ENCODE measurements at regions not wholly inside any gene's neighbourhood (a gene's known extent, or its start where the extent isn't known, plus 50 kb on each side); places are given as distances from the start of the nearest gene placed in this dataset.
A peak's percentile ranks its signal among the peaks of the same experiment; 100 is the strongest.
"Not testable (repeated sequence)": the region's sequence is repeated elsewhere in the genome, so short reads cannot be mapped to it uniquely, and the experiment has no call there.

DNA sequence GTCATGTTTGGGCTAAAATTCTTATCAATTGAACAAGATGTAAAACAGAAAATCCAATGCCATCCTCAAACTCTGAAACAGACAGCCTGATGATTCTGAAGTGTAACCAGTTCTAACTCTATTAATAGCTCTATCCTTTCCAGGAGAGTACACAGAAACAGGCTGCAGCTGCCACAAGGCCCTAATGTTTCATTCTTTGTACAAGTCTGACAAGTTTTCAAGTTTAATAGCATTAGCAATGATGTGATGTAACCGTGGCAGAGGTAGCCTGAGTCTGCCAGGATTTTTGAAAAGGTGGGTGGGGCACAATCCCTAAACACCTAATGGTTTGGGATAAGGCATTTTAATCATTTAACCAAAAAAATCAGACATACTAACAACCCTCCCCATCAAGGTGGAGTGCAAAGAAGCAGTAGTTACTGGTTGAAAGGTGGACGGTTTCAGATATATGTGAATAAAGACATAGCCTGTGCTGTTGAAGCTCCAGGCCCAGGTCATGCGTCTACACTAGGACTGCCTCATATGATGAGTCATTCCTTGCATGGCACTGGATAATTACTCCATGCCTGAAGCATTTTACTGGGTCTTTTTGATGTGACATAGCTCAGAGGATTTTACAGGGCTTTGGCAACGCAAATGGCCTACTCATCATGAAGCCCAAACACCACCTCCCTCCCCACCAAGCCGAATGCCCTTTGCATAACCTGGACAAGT is 145.1 kb upstream of the GRIP1 start:
- TF ChIP-seq, protein P1, sequence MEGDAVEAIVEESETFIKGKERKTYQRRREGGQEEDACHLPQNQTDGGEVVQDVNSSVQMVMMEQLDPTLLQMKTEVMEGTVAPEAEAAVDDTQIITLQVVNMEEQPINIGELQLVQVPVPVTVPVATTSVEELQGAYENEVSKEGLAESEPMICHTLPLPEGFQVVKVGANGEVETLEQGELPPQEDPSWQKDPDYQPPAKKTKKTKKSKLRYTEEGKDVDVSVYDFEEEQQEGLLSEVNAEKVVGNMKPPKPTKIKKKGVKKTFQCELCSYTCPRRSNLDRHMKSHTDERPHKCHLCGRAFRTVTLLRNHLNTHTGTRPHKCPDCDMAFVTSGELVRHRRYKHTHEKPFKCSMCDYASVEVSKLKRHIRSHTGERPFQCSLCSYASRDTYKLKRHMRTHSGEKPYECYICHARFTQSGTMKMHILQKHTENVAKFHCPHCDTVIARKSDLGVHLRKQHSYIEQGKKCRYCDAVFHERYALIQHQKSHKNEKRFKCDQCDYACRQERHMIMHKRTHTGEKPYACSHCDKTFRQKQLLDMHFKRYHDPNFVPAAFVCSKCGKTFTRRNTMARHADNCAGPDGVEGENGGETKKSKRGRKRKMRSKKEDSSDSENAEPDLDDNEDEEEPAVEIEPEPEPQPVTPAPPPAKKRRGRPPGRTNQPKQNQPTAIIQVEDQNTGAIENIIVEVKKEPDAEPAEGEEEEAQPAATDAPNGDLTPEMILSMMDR (IDR thresholded peaks at IDR 0.05; ENCODE audit: unreplicated experiment) = no peak
- peak overlapping the region; percentile 19 for H3K4me3 Mint-ChIP-seq (ENCODE audit: low read depth, unreplicated experiment)
- H3K9me3 Mint-ChIP-seq (ENCODE audit: low read depth, unreplicated experiment) = no peaks in the 10 kb centered on the region
- peak overlapping the region; percentile 65 for H3K27ac Mint-ChIP-seq (ENCODE audit: unreplicated experiment)
- no TSS peak for BruUV-seq (replicated peaks)
- intact Hi-C loops (cut with micrococcal nuclease; ENCODE audit: unreplicated experiment) = no loop called here
- CTCF ChIA-PET = interaction anchor here (0.6 to 1.2 kb wide), 6 partner anchors 24 to 948 kb away, joined by 3 read pairs; no protein-coding TSS in a partner anchor
- peaks cover 20% of the 10 kb centered on the region for H3K4me1 Mint-ChIP-seq (ENCODE audit: low read depth, unreplicated experiment)
- no peaks in the 10 kb centered on the region for H3K27me3 Mint-ChIP-seq (ENCODE audit: unreplicated experiment)
- peak; percentile 42 for DNase-seq
- H3K36me3 Mint-ChIP-seq (ENCODE audit: insufficient read depth, unreplicated experiment) = no peaks in the 10 kb centered on the region

DNA sequence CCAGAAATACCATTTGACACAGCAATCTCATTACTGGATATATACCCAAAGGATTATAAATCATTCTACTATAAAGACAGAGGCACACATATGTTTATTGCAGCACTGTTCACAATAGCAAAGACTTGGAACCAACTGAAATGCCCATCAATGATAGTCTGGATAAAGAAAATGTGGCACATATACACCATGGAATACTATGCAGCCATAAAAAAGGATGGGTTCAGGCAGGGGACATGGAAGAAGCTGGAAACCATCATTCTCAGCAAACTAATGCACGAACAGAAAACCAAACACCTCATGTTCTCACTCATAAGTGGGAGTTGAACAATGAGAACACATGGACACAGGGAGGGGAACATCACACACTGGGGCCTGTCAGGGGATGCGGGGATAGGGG is 147.0 kb upstream of the GRIP1 start:
- H3K27me3 Mint-ChIP-seq (ENCODE audit: unreplicated experiment); H3K27ac Mint-ChIP-seq (ENCODE audit: unreplicated experiment); intact Hi-C loops (cut with micrococcal nuclease; ENCODE audit: unreplicated experiment); BruUV-seq (replicated peaks); H3K9me3 Mint-ChIP-seq (ENCODE audit: low read depth, unreplicated experiment); CTCF ChIA-PET; H3K4me3 Mint-ChIP-seq (ENCODE audit: low read depth, unreplicated experiment); H3K36me3 Mint-ChIP-seq (ENCODE audit: insufficient read depth, unreplicated experiment); DNase-seq: not testable (repeated sequence)
- H3K4me1 Mint-ChIP-seq (ENCODE audit: low read depth, unreplicated experiment) = peaks cover 20% of the 10 kb centered on the region

DNA sequence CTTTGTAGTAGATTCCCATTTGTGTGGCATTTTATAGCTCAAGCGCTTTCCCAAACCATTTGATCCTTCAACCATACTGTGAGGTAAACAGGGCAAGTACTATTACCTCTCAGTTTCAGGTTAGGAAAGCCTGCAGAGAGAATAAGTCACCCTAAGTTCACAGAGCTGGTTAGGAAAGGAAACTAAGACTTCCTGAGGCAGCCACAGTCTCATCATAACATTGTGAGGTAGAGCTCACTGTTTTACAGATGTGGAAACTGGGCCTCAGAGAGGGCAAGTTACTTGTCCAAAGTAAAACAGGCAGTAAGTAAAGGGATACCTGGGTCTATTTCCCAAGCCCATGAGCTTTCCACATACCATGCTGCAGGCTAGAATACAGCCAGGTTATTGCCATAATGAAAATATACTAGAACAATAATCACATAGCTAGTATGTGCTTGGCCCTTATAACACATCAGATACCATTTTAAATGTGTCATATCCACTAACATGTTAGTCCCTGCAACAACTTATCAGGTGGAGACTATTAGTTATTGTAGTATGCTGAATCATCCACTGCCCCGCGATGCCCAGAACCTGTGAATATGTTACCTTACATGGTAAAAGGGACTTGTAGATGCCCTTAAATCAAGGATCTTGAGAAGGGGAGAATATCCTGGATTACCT is 150.9 kb upstream of the GRIP1 start:
- Mint-ChIP-seq H3K27ac (ENCODE audit: unreplicated experiment) (no peak overlapping the region), H3K27me3 (ENCODE audit: unreplicated experiment) (no peaks in the 10 kb centered on the region), H3K9me3 (ENCODE audit: low read depth, unreplicated experiment) (no peaks in the 10 kb centered on the region), H3K4me3 (ENCODE audit: low read depth, unreplicated experiment) (no peak overlapping the region), H3K36me3 (ENCODE audit: insufficient read depth, unreplicated experiment) (no peaks in the 10 kb centered on the region), H3K4me1 (ENCODE audit: low read depth, unreplicated experiment) (peaks cover 5% of the 10 kb centered on the region)
- TF ChIP-seq, protein P1 (IDR thresholded peaks at IDR 0.05; ENCODE audit: unreplicated experiment) = no peak
- DNase-seq = no peak
- CTCF ChIA-PET = no interaction called here
- intact Hi-C loops (cut with micrococcal nuclease; ENCODE audit: unreplicated experiment) = no loop called here
- BruUV-seq (replicated peaks) = no TSS peak

DNA sequence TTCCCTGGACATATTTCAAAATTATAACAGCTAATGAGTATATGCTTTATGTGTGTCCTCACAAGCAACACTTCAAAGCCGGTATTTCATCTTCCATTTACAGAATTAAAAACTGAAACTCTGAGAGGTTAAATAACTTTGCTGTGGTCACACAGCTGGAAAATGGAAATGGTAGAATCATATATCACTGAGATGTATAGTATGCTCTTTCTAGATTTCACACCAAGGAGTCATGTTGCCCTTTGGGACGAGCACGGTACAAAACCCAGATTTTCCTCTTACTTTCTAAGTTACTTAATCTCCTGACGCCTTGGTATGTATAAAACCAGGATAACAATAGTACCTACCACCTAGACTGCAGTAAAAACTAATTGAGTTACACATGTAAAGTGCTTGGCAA is 152.6 kb upstream of the GRIP1 start:
- no peak for DNase-seq
- Mint-ChIP-seq H3K36me3 (ENCODE audit: insufficient read depth, unreplicated experiment) (no peaks in the 10 kb centered on the region), H3K4me1 (ENCODE audit: low read depth, unreplicated experiment) (no peaks in the 10 kb centered on the region), H3K27me3 (ENCODE audit: unreplicated experiment) (no peaks in the 10 kb centered on the region), H3K4me3 (ENCODE audit: low read depth, unreplicated experiment) (no peak overlapping the region), H3K27ac (ENCODE audit: unreplicated experiment) (no peak overlapping the region), H3K9me3 (ENCODE audit: low read depth, unreplicated experiment) (no peaks in the 10 kb centered on the region)
- intact Hi-C loops (cut with micrococcal nuclease; ENCODE audit: unreplicated experiment) = no loop called here
- no TSS peak for BruUV-seq (replicated peaks)
- CTCF ChIA-PET = interaction anchor here (0.7 to 0.9 kb wide), 2 partner anchors 12 to 317 kb away, joined by 3 read pairs; no protein-coding TSS in a partner anchor
- TF ChIP-seq, protein P1 (IDR thresholded peaks at IDR 0.05; ENCODE audit: unreplicated experiment) = no peak

DNA sequence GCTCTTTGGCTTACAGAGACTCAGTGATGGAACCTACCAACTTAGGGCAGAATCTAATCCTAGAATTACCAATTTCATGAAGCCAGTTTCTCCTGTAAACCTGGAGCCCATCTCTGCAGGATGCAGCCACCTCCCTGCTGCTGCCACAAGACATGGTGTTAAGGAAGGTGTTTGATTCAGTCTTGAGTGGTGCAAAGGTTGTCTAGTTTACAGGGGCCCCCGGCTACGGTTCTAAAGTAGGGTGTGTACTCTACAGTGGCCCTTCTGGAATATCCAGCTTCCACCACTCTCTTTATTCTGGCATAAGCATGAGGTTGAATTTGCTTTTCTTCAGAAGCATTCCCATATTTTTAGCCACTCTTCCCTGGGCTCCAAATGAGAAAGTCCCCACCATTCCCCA is 154.1 kb upstream of the GRIP1 start:
- intact Hi-C loops (cut with micrococcal nuclease; ENCODE audit: unreplicated experiment) = no loop called here
- BruUV-seq (replicated peaks) = no TSS peak
- DNase-seq = no peak
- CTCF ChIA-PET = no interaction called here
- no peaks in the 10 kb centered on the region for H3K36me3 Mint-ChIP-seq (ENCODE audit: insufficient read depth, unreplicated experiment)
- H3K4me1 Mint-ChIP-seq (ENCODE audit: low read depth, unreplicated experiment) = no peaks in the 10 kb centered on the region
- no peak overlapping the region for H3K4me3 Mint-ChIP-seq (ENCODE audit: low read depth, unreplicated experiment)
- no peaks in the 10 kb centered on the region for H3K27me3 Mint-ChIP-seq (ENCODE audit: unreplicated experiment)
- no peaks in the 10 kb centered on the region for H3K9me3 Mint-ChIP-seq (ENCODE audit: low read depth, unreplicated experiment)
- TF ChIP-seq, protein P1 (IDR thresholded peaks at IDR 0.05; ENCODE audit: unreplicated experiment) = no peak
- H3K27ac Mint-ChIP-seq (ENCODE audit: unreplicated experiment) = no peak overlapping the region

Measured in Calu3 (cell line).